Iris pigment epithelial cell (primary cell): ENCODE measurements at regions not wholly inside any gene's neighbourhood (a gene's known extent, or its start where the extent isn't known, plus 50 kb on each side); places are given as distances from the start of the nearest gene placed in this dataset.
"Not testable (repeated sequence)": the region's sequence is repeated elsewhere in the genome, so short reads cannot be mapped to it uniquely, and the experiment has no call there.

Experiments used
- DNase-seq: peaks from one replicate; pipeline ENCODE4 v3.0.0-alpha.2; 2011; ENCODE audit warnings: low read depth

DNA sequence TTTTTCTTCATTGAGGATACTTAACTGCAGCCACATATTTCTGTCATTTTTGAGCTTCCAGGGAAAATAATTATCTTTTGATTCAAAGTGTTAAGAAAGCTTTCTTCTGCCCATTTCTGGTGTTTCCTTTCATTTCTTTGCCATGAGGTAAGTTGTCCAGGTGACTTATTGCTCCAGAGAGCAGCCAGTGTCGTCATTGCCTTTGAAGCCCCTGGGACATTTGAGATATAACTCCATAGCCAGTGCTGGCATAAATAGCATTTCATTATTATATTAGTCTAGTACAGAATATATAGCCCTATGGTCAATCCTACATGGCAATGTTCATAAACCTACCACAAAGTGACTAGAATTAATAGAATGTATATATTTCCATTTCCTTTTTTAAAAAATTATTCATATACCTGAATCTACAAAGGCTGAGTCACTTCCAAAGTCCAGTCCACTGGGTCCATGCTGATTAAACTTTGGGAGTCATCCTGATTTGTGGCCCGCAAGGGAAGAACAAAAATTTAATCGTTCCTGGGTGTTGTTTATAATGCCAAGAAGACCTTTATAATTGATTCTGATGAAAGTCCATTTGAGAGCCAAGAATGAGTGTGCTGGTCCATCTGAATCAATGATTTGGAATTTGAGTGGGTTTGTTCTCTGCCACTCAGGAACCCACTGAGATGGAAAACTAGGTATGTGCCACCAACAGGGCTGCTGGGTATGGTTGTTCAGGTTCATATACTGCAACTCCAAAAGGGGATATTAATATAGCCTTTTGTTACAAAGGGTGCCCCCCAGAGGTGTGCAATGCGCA, 221.8 kb upstream of the PLXNA2 start:
- DNase-seq: no peak

DNA sequence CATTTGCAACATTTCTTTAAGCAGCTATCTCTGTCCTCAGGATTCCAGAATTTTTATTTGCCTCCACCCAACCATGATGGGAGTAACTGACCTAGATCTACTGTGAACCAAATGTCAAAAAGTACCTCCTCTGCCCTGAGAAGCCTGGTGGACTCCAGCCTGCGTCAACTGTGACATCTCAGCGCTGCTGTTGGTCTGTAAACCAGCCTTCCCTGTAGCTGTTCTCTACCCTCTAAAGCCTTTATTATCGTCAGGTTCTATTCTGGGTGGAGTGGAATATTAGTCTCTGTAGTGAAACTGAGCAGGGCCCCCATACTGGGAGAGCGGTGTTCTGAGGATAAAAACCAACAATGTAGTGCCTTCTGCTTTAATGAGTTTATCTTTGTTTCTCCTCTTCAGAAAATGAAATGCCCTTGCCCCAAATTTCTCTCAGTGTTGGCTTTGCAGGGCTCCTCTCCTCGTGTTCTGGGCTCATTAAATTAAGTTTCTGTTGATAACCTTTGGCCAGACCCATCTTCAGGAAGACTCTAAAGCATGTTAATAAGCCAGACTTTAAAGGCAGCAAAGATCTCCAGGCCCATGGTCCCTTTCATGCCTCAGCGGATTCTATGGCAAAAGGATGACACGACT, 223.1 kb upstream of the PLXNA2 start:
- DNase-seq: no peak

DNA sequence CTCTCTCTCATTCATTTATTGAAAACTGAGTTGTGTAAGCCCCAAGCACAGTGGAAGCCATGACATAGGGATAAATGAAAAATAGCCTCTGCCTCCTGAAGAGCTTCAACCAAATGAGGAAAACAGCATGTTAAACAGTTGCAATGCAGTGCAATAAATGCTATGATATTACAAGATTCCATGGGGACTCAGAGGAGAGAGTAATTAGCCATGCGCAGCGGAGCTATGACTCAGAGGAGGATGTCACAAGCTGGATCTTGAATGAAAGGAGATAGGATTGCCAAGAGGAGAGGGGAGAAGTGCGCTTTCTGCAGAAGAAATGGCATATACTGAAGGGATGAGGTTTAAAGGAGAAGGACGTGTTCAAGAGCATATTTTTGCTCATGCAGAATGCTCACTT, 231.3 kb upstream of the PLXNA2 start:
- peak; percentile 8 for DNase-seq

DNA sequence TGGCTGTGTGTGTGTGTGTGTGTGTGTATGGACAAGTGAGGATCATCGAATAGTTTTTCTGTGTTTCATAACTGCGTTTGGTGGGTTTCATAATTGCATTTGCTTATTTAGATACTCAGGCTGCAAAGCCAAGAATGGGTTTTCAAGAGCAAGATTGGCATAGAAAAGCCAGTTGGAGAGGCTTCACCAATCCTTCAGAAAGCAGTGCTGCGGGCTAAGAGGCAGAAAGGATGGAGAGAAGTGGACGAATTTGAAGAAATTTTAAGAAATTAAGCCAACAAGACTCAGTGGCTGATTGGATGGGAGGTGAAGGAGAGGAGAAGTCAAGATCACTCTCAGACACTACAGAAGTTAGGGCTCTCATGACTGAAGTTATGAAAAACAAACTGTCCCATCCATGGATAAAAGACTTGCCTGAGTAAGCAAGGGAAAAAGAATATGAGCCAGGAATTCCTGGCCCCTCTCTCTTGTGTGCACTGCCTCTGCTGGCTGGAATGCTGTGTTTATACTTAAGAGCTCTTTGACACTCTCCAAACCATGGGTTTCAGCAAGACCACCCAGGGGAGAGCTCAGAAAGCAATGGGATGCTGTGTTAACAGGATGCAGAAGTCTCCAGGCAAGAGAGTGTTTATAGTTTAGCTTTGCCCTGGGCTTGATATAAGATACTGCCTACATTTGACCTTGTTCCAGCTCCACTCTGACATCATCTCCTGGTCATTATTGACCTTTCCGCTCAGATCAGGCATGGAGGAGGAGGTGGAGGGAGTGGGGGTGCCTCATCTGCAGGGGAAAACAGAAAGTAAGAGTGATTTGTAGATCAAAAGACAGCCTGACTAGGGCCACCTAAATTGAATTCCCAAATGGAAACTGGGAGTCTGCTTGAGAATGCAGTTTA, 232.0 kb upstream of the PLXNA2 start:
- DNase-seq: no peak

DNA sequence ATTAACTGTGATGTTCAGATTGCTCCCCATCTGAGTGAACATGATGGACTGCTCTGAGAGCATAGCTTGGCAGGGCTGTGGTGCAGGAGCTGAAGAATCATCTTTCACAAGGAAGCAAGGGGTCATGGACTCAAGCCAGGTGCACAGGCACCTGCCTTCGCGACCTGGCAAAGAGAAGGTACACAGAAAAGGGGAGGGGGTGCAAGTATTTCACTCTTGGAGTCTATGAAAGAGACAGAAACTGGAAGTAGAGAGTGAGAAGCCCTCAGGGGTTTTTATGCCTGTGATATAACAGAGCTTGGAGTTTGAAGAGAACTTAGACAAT, 232.6 kb upstream of the PLXNA2 start:
- no peak for DNase-seq

DNA sequence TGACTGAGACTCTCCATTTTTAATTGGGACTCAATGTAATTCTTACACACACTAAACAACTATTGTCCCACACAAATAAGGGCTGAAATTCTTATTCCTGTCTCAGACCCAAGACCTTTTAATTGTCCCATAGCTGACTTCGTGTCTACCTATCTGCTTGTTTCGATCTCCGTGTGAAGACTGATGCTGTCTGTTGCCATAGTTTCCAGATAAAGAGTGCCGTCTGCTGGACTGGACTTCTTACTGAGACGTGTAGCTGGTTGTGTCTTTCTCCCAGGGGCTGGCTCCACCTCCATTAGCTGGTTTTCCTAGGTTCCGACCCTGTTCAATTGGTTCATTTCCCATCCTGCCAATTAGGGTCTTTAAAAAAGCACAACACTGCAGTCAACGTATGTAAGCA, 235.3 kb upstream of the PLXNA2 start:
- DNase-seq: no peak

DNA sequence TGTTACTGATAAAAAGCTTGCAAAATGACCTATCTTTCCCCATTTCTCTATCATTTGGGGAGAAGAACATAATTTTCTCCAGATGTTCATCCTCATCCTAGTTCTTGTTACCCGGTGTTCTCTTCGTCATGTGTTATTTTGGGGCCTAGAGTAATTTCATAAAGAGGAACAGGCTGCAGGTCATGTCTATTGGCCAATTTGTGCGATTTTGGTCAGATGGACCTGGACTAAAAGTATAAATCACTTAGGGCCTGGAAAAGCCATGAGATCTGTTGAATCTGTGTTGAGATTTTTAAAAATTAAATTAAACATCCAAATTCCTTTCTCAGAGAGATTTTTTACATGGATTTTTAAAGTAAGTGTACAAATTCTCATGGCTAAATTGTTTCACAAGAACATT, 241.3 kb upstream of the PLXNA2 start:
- DNase-seq: no peak

DNA sequence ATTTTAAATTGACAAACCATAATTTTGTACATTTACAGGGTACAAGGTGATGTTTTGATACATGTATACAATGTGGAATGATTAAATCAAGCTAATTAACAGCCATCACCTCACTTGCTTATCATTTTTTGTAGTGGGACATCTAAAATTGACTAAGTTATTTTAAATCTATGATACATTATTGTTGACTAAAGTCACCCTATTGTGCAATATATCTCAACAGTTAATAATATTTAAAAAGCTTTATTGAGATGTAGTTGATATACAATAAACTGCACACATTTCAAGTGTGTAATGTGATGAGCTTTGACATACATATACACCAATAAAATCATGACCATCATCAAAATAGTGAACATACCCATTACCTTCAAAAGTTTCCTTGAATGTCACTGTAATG, 242.5 kb upstream of the PLXNA2 start:
- DNase-seq: no peak

DNA sequence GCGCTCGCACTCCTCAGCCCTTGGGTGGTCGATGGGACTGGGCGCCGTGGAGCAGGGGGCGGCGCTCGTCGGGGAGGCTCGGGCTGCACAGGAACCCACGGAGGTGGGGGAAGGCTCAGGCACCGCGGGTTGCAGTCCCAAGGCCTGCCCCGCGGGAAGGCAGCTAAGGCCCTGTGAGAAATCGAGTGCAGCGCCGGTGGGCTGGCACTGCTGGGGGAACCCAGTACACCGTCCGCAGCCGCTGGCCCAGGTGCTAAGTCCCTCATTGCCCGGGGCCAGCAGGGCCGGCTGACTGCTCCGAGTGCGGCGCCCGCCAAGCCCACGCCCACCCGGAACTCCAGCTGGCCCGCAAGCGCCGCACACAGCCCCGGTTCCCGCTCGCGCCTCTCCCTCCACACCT, 244.2 kb upstream of the PLXNA2 start:
- not testable (repeated sequence) for DNase-seq

DNA sequence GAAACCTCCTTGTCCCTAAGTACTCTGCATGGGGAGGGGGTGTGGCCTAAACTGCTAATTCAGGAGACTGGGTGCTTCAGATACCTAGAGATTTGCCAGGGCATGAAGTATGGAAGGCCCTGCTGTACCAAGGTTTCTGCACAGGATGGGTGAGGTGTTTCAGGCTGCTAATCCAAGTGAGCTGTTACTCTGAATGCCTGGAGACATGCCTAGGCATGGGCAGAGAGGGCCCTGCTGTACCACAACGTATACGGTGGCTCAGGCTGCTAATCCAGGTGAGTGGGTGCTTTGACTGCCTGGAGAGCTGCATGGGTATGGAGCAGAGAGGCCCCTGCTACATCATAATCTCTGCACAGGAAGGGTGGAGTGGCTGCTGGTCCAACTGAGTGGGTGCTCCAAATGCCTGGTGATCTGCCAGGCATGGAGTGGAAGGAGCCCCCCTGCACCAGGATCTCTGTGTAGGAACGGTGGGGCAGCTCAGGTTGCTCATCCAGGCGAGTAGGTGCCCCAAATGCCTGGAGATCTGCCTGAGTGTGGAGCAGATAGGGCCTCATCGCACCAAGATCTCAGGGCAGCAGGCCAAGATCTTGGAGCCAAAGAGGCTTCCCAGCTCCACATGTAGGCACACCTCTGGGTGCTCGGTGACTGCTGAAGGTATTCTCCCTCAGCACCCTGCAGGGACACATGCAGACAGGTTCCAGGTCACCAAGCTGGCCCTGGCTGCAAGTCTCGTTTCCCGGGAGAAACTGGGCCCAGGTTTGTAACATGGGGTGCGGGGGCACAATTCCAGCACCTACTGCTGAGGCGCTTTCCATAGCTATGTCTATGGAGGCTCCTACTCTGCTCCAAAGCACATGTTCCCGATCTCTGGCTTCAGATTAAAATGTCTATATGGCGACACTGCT, 252.5 kb upstream of the PLXNA2 start:
- no peak for DNase-seq

DNA sequence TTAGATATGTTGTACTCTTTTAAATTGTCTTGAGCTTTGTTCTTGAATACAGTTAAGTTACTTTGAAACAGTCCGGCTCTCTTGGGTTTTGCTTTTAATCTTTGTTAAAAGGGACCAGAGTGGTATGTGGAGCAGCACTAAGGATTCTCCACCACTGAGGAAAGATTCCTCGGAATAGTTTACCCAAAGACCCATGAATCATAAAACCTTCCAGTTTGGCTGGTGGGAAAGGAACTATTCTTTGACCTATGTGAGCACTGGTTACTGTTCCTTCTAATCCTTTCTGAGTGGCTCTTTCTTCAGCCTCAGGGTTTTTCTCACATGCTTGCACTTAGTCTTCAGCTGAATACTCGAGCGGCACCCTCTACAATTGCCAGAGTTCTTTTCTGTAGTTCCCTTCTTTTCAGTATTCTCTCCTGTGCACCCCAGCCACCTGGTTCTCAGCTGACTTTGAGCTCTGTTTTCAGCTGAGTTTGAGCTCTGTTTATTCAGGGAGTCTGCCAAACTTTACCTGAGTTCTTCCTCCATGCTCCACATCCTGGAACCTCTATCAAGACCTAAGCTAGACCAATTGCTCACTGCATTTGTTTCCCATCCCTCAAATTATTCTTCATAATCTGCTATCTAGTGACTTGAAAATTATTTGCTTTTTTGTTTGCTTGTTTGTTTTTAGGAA, 253.8 kb upstream of the PLXNA2 start:
- no peak for DNase-seq

DNA sequence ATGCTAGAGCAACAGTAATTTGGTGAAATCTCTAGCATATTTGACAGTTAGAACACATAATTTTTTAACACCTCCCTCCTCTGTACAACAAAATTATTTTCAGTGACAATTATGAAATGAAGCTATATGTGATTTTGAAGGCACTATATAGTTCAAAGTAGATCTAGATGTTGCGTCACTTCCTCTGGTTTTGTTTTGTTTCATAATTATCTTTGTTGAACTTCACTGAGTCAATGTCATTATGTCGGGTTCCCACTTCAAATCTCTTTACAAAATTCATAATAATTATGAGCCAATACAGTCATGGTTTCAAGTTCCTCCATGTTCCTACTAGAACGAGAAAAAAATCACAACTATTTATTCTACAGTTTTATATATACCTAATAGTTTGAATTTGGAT, 254.8 kb upstream of the PLXNA2 start:
- no peak for DNase-seq

DNA sequence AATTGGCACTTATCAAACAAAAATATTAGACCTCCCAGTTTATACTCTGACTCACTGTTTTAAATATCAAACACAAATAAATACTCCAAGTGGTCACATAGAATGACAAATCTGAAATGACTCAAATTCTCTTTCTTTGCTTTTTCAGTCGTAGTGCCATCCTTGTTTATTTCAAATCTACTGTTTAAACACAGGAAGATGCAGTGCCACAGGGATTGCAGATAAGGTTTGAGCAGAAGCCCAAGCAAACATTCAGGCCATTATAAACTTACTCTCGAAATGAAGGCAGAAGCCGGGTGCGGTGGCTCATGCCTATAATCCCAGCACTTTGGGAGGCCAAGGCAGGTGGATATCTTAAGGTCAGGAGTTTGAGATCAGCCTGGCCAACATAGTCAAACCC, 255.4 kb upstream of the PLXNA2 start:
- no peak for DNase-seq

DNA sequence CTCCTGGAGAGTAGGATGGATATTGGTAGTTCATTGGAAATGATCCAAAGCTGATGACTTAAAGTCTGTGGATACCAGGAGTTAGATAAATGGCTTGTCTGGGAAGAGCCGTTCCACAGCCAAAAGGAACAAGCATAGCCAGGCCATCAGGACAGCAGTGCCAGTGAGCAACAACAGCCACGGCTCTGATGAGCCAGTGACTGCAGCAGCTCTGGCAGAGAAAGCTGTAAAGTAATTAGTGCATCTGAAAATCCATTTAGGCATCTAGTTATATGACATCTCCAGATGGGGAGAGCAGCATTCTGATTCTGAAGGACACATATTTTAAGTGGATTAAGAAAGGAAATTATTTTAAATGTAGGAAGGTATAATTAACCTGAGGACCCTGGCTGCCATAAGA, 256.2 kb upstream of the PLXNA2 start:
- no peak for DNase-seq

DNA sequence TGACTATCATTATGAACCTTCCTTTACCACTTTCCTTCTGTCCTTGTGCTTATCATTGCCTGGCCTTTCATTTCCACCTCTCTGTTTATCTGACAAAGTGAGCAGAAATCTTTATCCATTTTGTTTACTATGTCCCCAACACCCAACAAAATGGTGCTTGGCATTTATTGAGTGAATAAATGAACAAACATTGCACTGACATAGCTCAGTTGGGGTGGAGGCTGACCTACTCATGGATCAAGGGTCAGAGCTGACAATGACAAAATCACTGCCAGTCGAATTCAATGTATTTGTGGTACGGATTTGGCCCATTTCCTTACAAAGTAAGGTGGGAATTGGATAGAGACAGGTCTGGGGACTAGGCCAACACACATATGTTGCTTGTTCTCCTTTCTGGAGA, 257.4 kb upstream of the PLXNA2 start:
- no peak for DNase-seq

DNA sequence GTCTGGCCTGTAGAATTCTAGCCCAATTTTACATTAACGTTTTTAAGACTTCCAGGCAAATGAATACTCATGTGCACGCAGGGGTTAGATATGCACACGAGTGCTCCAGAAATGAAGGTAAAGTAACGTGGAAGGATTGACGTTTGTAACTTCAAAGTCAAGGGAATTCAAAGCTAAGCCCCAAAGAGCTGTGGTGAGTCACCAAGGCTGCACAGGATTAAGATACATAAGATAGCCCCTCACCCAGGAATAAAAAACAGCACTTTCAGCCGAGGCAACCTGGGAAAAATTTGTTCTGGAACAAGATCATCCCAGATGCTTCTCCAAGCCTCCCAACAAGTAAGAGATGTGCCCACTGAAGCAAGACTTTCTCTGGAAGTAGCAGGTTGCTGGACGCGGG, 259.6 kb upstream of the PLXNA2 start:
- DNase-seq: no peak

DNA sequence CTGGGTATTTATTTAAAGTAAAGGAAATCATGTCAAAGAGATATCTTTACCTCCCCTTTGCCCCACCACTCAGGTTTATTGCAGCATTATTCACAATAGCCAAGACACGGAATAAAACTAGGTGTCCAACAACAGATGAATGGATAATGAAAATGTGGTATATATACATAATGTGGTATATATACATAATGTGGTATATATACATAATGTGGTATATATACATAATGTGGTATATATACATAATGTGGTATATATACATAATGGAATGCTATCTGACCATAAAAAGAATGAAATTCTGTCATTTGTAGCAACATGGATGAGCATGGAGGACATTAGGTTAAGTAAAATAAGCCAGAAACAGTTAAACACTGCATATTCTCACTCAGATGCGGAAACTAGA, 262.6 kb upstream of the PLXNA2 start:
- no peak for DNase-seq

DNA sequence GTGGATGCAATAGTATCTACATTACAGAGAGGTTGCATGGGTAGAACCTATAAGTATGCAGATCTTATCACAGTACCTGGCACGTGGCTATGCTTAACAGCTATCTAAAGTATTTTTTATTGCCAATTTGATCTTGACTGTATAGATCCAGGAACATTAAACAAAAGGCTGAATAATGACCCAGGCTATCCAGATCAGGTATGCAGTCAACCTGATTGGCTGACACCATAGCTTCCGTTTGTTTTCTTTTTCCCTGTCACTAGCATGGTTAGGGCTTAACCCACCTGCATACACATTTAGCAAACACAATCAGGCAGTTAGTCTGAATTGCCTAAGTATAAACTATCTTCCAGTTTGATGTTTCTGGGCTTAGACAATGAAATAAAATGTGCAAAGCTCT, 264.9 kb upstream of the PLXNA2 start:
- DNase-seq: no peak

DNA sequence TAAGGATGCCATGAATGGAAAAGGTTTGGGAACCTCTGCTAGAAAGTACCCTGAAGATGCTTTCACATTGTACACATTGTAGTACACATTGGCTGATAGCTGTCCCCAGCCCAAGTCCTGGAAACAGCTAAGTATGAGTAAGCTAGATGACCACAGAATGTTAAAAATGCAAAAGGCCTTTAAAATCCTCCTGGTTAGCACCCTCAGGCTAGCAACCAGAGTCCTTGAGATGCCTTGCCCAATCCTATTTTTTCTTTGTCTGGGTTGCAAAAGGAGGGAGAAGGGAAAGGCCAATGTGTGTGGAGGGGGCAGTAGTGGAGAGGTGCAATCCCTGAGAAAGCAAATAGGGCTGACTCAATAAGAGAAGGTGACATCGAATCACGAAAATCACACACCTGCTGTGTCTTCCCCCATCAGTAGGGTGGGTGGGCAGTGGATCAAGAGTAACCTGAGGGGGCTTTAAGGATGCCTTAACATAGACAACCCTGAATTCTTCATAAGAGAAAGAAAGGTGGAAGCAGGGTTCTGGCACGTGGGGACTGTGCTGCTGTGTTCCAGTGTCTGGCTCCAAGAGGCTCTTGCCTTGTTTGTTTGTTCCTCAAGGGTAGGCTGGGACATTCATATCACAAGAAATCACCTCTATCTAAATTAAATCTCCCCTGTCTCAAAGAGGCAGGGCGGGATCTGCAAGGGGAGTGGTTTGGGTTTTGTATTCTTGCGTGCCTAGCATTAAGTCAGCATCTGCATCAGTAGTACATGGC, 266.2 kb upstream of the PLXNA2 start:
- DNase-seq: peak; percentile 73

DNA sequence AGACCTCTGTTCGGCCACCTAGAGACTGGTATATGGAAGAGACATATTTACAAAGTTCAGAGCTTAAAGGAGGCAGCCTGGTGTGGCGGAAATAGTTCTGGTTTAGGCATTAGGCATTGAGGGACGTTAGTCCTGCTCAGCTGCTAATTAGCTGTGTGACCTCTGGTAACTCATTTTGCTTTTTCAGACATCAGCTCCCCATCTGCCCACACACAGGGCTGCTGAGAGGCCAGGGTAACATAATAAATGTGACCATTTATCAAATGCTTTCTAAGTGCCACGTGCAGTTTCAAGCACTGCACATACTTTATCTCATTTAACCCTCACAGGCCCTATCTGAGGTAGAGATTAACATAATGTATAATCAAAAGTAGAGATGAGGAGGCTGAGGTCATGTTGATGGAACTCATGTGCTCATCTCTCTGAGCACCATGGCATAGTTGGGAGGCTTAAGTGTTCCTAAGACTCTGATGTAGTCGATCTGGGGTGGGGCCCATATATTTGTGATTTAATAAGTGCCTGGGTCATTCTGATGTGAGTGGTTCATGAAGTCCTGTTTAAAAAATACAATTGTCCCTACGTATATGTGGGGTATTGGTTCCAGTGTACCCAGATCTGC, 267.2 kb upstream of the PLXNA2 start:
- peak; percentile 47 for DNase-seq
